HEK293T (cell line): ENCODE measurements at regions not wholly inside any gene's neighbourhood (a gene's known extent, or its start where the extent isn't known, plus 50 kb on each side); places are given as distances from the start of the nearest gene placed in this dataset.

Experiments
- ARNT ChIP-seq: fragments of 450-650 bp; IDR thresholded peaks from 2 replicates; pipeline ENCODE4 v1.6.1; 2017; ENCODE audit warnings: mild to moderate bottlenecking
- FOXK2 ChIP-seq: fragments of 450-650 bp; IDR thresholded peaks from 2 replicates; pipeline ENCODE4 v1.6.1; 2016; ENCODE audit warnings: mild to moderate bottlenecking
- FOXM1 ChIP-seq: fragments of 450-650 bp; IDR thresholded peaks from 2 replicates; pipeline ENCODE4 v1.6.1; 2017; ENCODE audit warnings: mild to moderate bottlenecking, borderline replicate concordance
- L3MBTL2 ChIP-seq: fragments of 450-650 bp; conservative IDR thresholded peaks from 2 replicates; pipeline ENCODE4 v1.6.1; 2016; ENCODE audit warnings: mild to moderate bottlenecking
- SUZ12 ChIP-seq: fragments of 450-650 bp; IDR thresholded peaks from 2 replicates; pipeline ENCODE4 v1.6.1; 2016; ENCODE audit warnings: mild to moderate bottlenecking

GRCh38 chr3:139293665-139294023 is 50.2 kb upstream of the MRPS22 start:
- no peak for TF ChIP-seq FOXM1
- TF ChIP-seq SUZ12: no peak
- no peak for TF ChIP-seq ARNT
- no peak for TF ChIP-seq FOXK2
- TF ChIP-seq L3MBTL2: no peak
